ENCODE measurements at regions not wholly inside any gene's neighbourhood (a gene's known extent, or its start where the extent isn't known, plus 50 kb on each side); places are given as distances from the start of the nearest gene placed in this dataset.

- Mint-ChIP-seq H3K27ac (no peak overlapping the region), H3K36me3 (ENCODE audit: insufficient read depth) (no peaks in the 10 kb centered on the region), H3K4me3 (ENCODE audit: low read depth) (no peak overlapping the region), H3K4me1 (ENCODE audit: low read depth) (peaks cover 6% of the 10 kb centered on the region), H3K9me3 (ENCODE audit: low read depth) (no peaks in the 10 kb centered on the region), H3K27me3 (peaks cover 18% of the 10 kb centered on the region)
- no peak for TF ChIP-seq CTCF (IDR thresholded peaks at IDR 0.05; ENCODE audit: unreplicated experiment)
- no peak for DNase-seq (ENCODE audit: low spot score, unreplicated experiment)
These were observed 284.3 kb upstream of the FMN2 start for GRCh38 chr1:239807361-239807760.

DNA sequence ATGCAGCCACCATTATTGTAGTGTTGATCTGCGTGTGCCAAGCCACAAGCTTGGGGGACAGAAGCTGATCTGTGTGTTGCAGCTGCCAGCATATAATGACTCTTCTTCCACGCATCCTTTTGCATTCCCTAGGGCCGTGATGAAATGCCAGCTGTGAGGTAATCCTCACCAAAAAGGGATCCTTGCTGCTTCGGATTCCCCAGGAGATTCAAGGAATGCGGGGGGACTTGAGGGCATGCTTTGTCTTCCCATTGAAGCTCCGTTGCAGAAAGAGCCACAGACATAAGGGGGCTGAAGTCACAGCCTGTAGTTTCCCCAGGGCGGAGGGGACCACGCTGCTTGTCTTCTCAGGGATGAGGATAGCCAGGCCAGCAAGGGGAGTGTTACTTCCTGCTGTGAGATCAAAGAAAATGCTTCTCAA, 281.6 kb upstream of the FMN2 start:
- no peak for DNase-seq (ENCODE audit: low spot score, unreplicated experiment)
- H3K4me3 Mint-ChIP-seq (ENCODE audit: low read depth): no peak overlapping the region
- H3K36me3 Mint-ChIP-seq (ENCODE audit: insufficient read depth): no peaks in the 10 kb centered on the region
- no peak for TF ChIP-seq CTCF (IDR thresholded peaks at IDR 0.05; ENCODE audit: unreplicated experiment)
- no peak overlapping the region for H3K27ac Mint-ChIP-seq
- H3K4me1 Mint-ChIP-seq (ENCODE audit: low read depth): peaks cover 2% of the 10 kb centered on the region
- H3K27me3 Mint-ChIP-seq: peaks cover 18% of the 10 kb centered on the region
- H3K9me3 Mint-ChIP-seq (ENCODE audit: low read depth): no peaks in the 10 kb centered on the region

- H3K27me3 Mint-ChIP-seq: peaks cover 18% of the 10 kb centered on the region
- no peak for TF ChIP-seq CTCF (IDR thresholded peaks at IDR 0.05; ENCODE audit: unreplicated experiment)
- H3K9me3 Mint-ChIP-seq (ENCODE audit: low read depth): no peaks in the 10 kb centered on the region
- no peak for DNase-seq (ENCODE audit: low spot score, unreplicated experiment)
- H3K4me1 Mint-ChIP-seq (ENCODE audit: low read depth): peaks cover 5% of the 10 kb centered on the region
- no peaks in the 10 kb centered on the region for H3K36me3 Mint-ChIP-seq (ENCODE audit: insufficient read depth)
- H3K4me3 Mint-ChIP-seq (ENCODE audit: low read depth): no peak overlapping the region
- H3K27ac Mint-ChIP-seq: no peak overlapping the region
These were observed 280.3 kb upstream of the FMN2 start for GRCh38 chr1:239811211-239811885.

GRCh38 chr1:239812580-239812979, 279.1 kb upstream of the FMN2 start:
- Mint-ChIP-seq H3K36me3 (ENCODE audit: insufficient read depth) (no peaks in the 10 kb centered on the region), H3K4me3 (ENCODE audit: low read depth) (no peak overlapping the region), H3K27ac (no peak overlapping the region), H3K9me3 (ENCODE audit: low read depth) (no peaks in the 10 kb centered on the region), H3K4me1 (ENCODE audit: low read depth) (peaks cover 5% of the 10 kb centered on the region), H3K27me3 (peaks cover 19% of the 10 kb centered on the region)
- TF ChIP-seq CTCF (IDR thresholded peaks at IDR 0.05; ENCODE audit: unreplicated experiment): no peak
- DNase-seq (ENCODE audit: low spot score, unreplicated experiment): no peak

GRCh38 chr1:239814306-239814881, 277.3 kb upstream of the FMN2 start:
- Mint-ChIP-seq H3K36me3 (ENCODE audit: insufficient read depth) (no peaks in the 10 kb centered on the region), H3K27ac (peak overlapping the region; percentile 26), H3K9me3 (ENCODE audit: low read depth) (no peaks in the 10 kb centered on the region), H3K4me1 (ENCODE audit: low read depth) (peaks cover 5% of the 10 kb centered on the region), H3K4me3 (ENCODE audit: low read depth) (no peak overlapping the region), H3K27me3 (peaks cover 21% of the 10 kb centered on the region)
- no peak for TF ChIP-seq CTCF (IDR thresholded peaks at IDR 0.05; ENCODE audit: unreplicated experiment)
- no peak for DNase-seq (ENCODE audit: low spot score, unreplicated experiment)
